ENCODE measurements at regions not wholly inside any gene's neighbourhood (a gene's known extent, or its start where the extent isn't known, plus 50 kb on each side); places are given as distances from the start of the nearest gene placed in this dataset.

- TF ChIP-seq CTCF (conservative IDR thresholded peaks at IDR 0.05; ENCODE audit: low read length) (no peak), EZH2phosphoT487 (IDR thresholded peaks at IDR 0.05; ENCODE audit: borderline replicate concordance) (no peak)
- H3K9ac ChIP-seq (ENCODE audit: low read depth, low read length, poor library complexity, severe bottlenecking) = no peak overlapping the region
- no peaks in the 10 kb centered on the region for H3F3A ChIP-seq (ENCODE audit: low read depth)
- H3K4me1 ChIP-seq (ENCODE audit: insufficient read depth, low read length, poor library complexity, severe bottlenecking) = no peaks in the 10 kb centered on the region
- no peaks in the 10 kb centered on the region for H3K9me3 ChIP-seq (ENCODE audit: insufficient read depth, low read depth, low read length)
- H3K4me3 ChIP-seq (ENCODE audit: low read length, poor library complexity, severe bottlenecking) = no peak overlapping the region
- no peaks in the 10 kb centered on the region for H3K36me3 ChIP-seq (ENCODE audit: insufficient read depth, low read length)
- no peaks in the 10 kb centered on the region for H3K9me2 ChIP-seq (replicated peaks; ENCODE audit: low read depth, low read length)
- no peaks in the 10 kb centered on the region for H3K79me2 ChIP-seq (ENCODE audit: insufficient read depth, low read length)
- no peaks in the 10 kb centered on the region for H3K27me3 ChIP-seq (ENCODE audit: insufficient read depth, low read length, poor library complexity, severe bottlenecking)
- no peak overlapping the region for H3K4me2 ChIP-seq (ENCODE audit: low read depth, low read length, poor library complexity, severe bottlenecking)
- no peaks in the 10 kb centered on the region for H4K20me1 ChIP-seq (ENCODE audit: insufficient read depth, low read length, poor library complexity, severe bottlenecking)
- H2AFZ ChIP-seq (ENCODE audit: low read length) = no peak overlapping the region
Observed at GRCh38 chr3:67142432-67142831, 144.3 kb downstream of the KBTBD8 start.

- no peaks in the 10 kb centered on the region for H3K9me2 ChIP-seq (replicated peaks; ENCODE audit: low read depth, low read length)
- H3K9ac ChIP-seq (ENCODE audit: low read depth, low read length, poor library complexity, severe bottlenecking) = no peak overlapping the region
- H2AFZ ChIP-seq (ENCODE audit: low read length) = no peak overlapping the region
- H3K4me3 ChIP-seq (ENCODE audit: low read length, poor library complexity, severe bottlenecking) = no peak overlapping the region
- H3K9me3 ChIP-seq (ENCODE audit: insufficient read depth, low read depth, low read length) = no peaks in the 10 kb centered on the region
- H3F3A ChIP-seq (ENCODE audit: low read depth) = no peaks in the 10 kb centered on the region
- no peak for TF ChIP-seq EZH2phosphoT487 (IDR thresholded peaks at IDR 0.05; ENCODE audit: borderline replicate concordance)
- no peak for TF ChIP-seq CTCF (conservative IDR thresholded peaks at IDR 0.05; ENCODE audit: low read length)
- no peaks in the 10 kb centered on the region for H3K27me3 ChIP-seq (ENCODE audit: insufficient read depth, low read length, poor library complexity, severe bottlenecking)
- H3K4me2 ChIP-seq (ENCODE audit: low read depth, low read length, poor library complexity, severe bottlenecking) = no peak overlapping the region
- H3K4me1 ChIP-seq (ENCODE audit: insufficient read depth, low read length, poor library complexity, severe bottlenecking) = no peaks in the 10 kb centered on the region
- no peaks in the 10 kb centered on the region for H3K79me2 ChIP-seq (ENCODE audit: insufficient read depth, low read length)
- H3K36me3 ChIP-seq (ENCODE audit: insufficient read depth, low read length) = no peaks in the 10 kb centered on the region
- H4K20me1 ChIP-seq (ENCODE audit: insufficient read depth, low read length, poor library complexity, severe bottlenecking) = no peaks in the 10 kb centered on the region
Observed at GRCh38 chr3:67145738-67146137, 147.6 kb downstream of the KBTBD8 start.

- no peak overlapping the region for H3K4me3 ChIP-seq (ENCODE audit: low read length, poor library complexity, severe bottlenecking)
- no peaks in the 10 kb centered on the region for H3K4me1 ChIP-seq (ENCODE audit: insufficient read depth, low read length, poor library complexity, severe bottlenecking)
- no peaks in the 10 kb centered on the region for H3K9me3 ChIP-seq (ENCODE audit: insufficient read depth, low read depth, low read length)
- H3K36me3 ChIP-seq (ENCODE audit: insufficient read depth, low read length) = no peaks in the 10 kb centered on the region
- no peaks in the 10 kb centered on the region for H4K20me1 ChIP-seq (ENCODE audit: insufficient read depth, low read length, poor library complexity, severe bottlenecking)
- H3K27me3 ChIP-seq (ENCODE audit: insufficient read depth, low read length, poor library complexity, severe bottlenecking) = no peaks in the 10 kb centered on the region
- no peak overlapping the region for H2AFZ ChIP-seq (ENCODE audit: low read length)
- H3K79me2 ChIP-seq (ENCODE audit: insufficient read depth, low read length) = no peaks in the 10 kb centered on the region
- no peak overlapping the region for H3K9ac ChIP-seq (ENCODE audit: low read depth, low read length, poor library complexity, severe bottlenecking)
- H3K4me2 ChIP-seq (ENCODE audit: low read depth, low read length, poor library complexity, severe bottlenecking) = no peak overlapping the region
- H3F3A ChIP-seq (ENCODE audit: low read depth) = no peaks in the 10 kb centered on the region
- no peaks in the 10 kb centered on the region for H3K9me2 ChIP-seq (replicated peaks; ENCODE audit: low read depth, low read length)
- TF ChIP-seq CTCF (conservative IDR thresholded peaks at IDR 0.05; ENCODE audit: low read length) (no peak), EZH2phosphoT487 (IDR thresholded peaks at IDR 0.05; ENCODE audit: borderline replicate concordance) (no peak)
Observed at GRCh38 chr3:67154429-67154828, 156.3 kb downstream of the KBTBD8 start.
